HG02798 (cell line): ENCODE measurements at regions not wholly inside any gene's neighbourhood (a gene's known extent, or its start where the extent isn't known, plus 50 kb on each side); places are given as distances from the start of the nearest gene placed in this dataset.

Source experiments
- ATAC-seq: cut with Tn5 transposase; IDR thresholded peaks from one replicate; pipeline ENCODE4 v1.9.1; 2021; ENCODE audit warnings: mild to moderate bottlenecking; ENCODE audit not compliant: unreplicated experiment, poor library complexity

DNA sequence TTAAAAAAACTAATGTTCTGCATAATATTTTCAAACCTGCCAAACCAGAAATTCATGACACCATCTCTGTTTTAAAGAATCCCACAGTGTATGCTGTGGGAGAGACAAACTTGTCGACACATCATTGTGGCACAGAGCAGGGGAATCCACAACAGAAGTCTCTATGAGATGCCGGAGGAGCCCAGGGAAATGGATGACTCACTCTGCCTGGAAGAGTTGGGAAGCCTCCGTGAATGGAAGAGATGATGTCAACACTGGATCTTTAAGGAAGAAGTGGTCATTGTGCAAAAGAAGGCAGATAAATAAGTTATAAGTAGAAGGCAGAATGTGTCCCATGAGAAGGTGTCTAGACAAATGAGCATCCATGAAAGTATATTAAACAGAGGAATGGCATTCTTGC is 595.1 kb downstream of the RAB28 start:
- ATAC-seq: no peak

DNA sequence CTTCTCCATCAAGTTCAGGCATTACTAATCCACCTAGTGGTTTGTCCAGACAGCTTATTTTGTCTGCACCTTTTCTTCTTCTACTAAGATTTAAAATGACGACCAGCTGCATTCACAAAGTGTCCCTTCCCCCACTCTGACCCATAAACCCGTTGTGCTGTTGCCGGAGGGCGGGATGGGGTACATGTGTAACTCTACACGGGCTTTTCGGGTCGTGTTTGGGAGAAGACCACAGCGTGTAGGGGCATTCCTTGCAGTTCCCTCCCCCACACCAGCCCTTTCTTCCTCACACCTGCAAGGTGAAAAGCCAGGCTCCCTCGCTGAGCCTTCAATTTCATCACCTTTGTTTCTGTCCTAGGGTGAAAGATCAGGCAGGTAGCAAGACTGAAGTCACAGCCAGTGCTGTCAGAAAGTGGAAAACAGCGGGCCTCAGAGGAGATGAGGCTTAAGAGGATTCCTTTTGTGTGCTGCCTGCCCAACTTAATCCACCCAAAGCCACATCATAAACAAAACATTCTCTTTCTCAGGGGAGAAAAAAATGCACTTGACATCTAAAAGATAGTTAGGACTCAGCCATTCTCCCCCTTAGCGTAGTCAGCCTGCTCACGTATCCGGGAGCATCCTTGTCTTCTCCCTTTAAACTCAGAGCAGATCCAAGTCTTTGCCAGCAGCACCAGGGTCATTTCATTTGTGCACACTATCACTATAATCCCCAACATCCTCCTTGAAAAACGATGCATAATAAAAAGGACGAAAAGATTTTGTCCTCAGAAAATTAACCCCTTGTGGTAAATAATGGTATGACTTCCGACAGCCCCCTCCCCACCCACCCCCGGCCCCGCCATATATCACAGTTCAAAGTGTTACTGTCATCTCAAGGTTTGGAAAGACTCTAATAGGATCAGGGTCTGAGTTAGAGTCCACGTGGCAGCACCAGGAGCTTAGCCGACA is 599.0 kb downstream of the RAB28 start:
- no peak for ATAC-seq

DNA sequence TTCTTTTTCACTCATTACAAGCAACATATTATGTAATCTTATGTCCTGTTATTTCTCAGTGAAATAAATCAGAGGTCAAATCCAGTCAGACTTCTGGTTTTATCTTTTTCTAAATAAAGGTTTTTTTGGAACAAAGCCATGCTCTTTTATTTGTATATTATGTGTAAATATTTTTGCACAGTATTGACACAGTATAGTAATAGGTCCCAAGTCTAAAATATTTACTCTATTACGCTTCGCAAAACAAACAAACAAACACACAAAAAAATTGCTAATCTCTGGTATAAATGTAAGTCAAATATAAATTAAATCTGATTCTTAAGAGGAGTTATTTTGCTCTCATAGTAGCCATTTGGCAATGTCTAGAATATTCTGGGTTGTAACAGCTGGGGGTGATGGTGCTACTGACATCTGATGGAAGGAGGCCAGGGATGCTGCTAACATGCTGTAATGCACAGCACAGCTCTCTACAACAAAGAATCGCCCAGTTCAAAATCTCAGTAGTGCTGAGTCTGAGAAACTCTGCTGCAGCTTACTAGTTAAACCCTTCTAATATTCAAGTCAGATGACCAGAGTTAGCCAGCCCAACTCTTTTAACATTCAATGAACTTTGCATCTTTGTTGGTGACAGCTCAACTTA is 602.1 kb downstream of the RAB28 start:
- ATAC-seq: no peak

- ATAC-seq: no peak
These were observed 603.3 kb downstream of the RAB28 start for GRCh38 chr4:12880844-12881243.

GRCh38 chr4:12879496-12879895 is 604.6 kb downstream of the RAB28 start:
- ATAC-seq: no peak

DNA sequence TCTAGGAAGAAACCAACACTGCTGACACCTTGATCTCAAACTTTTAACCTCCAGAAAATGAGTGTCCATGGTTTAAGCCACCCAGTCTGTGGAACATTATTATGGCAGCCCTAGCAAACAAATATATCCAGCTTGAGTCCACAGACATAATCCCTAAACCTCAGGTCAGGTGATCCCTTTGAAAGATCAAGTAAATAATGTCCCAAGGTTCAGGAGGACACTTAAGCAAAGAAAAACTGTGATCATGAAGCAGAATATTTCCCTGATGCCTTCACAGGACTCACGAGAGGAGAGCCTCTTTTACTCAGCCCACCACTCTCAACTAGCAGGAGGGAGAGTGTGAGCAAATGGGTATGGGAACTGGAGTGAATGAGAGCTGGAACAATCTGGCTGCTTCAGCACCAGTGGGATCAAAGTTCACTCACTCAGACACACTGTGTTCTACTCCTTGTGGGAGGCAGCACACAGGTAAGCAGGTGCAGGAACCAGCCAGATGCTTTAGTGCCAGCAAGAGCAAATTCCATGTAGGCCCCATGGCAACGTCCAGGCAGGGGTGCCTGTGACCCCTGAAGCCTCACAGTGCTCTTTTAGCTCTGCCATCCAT is 608.4 kb downstream of the RAB28 start:
- no peak for ATAC-seq

GRCh38 chr4:12873351-12873750 is 610.8 kb downstream of the RAB28 start:
- ATAC-seq: no peak

GRCh38 chr4:12861422-12861821 is 622.7 kb downstream of the RAB28 start:
- no peak for ATAC-seq

DNA sequence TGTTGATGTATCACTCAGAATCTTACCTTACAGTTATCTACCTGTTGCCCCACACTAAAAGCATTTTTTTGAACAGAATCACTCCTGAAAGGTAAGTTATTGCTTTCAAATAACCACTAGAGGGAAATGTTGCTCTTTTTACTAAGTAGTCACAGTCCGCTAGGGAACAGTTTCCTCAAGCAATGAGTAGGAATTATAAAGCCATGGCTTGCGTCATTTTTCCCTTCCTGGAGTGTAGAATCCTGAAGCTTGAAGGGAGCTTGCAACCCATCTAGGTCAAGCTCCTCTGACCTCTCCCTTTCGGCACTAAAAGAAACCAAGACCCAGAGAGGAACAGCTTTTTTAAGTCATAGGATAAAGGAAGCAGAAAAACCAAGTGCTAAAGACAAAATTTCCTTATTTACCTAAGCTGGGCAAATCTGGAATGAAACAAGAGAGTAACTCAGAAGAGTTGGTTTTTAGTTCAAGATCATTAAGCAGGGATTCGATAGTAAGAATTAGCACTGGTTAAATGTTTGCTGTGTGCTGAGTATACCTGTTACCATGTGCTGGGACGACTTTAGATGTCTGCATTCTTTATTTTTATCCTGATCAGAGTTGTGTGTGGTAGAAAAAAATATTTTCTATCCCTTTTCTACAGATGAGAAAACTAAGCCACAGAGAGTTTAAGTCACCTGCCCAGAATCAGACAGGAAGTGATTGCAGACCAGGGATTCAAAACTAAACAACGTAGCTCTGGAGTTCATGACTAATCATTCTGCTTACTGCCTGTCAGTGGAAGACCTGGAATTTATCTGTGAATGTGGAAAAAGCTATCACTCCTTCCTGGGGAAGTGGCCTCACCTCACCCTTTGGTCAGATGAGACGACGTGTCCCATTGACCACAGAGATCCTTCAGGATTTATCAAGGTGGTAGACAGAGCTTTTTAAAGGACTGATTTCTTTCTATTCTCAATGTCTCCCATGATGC is 631.5 kb downstream of the RAB28 start:
- no peak for ATAC-seq

GRCh38 chr4:12846368-12846767 is 637.8 kb downstream of the RAB28 start:
- ATAC-seq: no peak

DNA sequence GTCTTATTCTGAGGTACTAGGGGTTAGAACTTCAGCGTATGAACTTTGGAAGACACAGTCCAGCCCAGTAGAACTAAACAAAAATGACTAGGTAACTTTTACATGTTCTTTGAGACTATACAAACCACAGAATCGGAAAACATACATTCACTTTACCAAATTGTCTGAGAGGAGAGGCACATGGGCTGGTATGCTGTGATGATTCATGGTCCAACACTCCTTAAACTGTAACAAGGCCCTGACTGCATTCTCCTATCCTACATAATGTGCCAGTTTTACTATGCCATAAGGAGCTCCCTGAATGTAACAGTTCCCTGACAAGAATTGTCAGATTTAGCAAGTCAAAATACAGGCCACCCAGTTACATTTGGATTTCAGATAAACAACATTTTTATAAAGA is 640.0 kb downstream of the RAB28 start:
- no peak for ATAC-seq

GRCh38 chr4:12827966-12828365 is 656.2 kb downstream of the RAB28 start:
- ATAC-seq: no peak

DNA sequence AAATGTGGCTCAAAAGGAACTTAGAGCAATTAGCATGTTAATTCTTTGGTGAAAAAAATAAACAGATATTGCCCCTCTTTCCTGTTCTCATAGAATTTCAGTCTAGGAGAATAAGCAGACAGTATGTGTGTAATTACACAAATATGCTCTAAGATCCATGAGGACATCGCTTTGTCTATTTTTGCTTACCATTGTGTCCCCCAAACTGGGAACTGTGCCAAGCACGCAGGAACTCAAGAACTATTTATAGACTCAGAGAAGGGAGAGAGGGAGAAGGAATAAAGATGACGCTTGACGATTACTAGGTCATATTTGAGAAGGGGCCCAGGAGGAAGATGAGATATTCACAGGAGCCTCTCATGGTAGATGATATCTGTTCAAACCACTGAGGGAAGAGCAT is 692.6 kb downstream of the RAB28 start:
- no peak for ATAC-seq

GRCh38 chr4:12787261-12787660 is 696.9 kb downstream of the RAB28 start:
- ATAC-seq: no peak

DNA sequence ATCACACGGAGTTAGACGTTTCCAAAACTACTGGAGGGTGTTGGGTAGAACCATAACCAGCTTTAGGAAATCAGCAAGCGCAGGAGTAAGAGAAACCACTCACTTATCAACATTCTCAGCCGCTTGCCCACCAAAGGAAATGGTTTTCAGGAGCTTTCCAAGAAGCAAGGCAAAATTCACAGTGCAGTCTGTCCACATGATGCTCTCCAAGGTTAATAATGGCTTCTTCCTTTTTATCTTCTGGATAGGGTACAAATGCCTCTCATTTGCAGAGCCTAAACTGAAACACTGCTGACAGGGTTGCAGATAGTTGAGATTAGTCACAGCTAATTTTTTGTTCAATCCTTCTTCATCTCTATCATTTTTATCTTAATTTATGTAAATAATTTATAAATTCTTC is 705.4 kb downstream of the RAB28 start:
- no peak for ATAC-seq

GRCh38 chr4:12778191-12778590 is 705.9 kb downstream of the RAB28 start:
- ATAC-seq: no peak

DNA sequence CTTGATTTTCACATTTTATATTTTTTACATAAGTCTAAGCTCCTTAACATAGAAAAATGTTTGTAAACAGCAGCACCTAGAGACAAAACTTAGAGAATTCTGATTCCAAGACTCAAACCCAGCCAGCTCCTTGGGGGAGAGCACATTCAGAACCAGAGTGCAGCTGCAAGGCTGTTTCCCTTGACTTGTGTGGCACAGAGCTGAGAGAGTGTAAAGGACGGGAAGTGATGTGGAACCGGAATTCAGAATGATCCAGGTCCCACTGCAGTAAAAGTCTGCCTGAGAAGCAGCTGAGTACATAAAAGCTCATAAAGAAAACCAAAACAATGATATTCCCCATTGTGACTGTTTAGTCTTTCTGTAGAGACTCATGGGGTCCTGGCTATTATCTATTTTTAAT is 713.8 kb downstream of the RAB28 start:
- no peak for ATAC-seq

GRCh38 chr4:12761694-12762093 is 722.4 kb downstream of the RAB28 start:
- ATAC-seq: no peak

DNA sequence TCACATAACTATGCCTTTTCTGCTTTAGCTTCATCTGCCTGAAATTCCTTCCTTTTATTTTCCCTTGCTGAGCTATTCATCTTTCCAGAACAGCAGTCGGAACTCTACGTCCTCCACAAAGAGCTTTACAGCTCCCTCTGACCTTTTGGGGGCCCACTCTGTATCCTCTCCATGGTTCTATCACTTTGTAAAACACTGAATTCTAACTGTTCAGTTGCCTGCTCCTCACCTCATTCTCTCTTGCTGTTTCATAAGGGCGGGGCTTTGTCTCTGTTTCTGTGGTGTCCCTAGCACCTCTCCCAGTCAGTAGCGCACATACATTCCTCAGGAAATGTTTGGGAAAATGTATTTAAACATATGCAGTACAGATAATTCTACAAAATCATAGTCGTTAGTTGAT is 737.0 kb downstream of the RAB28 start:
- ATAC-seq: no peak

- no peak for ATAC-seq
These were observed 737.9 kb downstream of the RAB28 start for GRCh38 chr4:12746221-12746620.
